HG03039 (cell line): ENCODE measurements at regions not wholly inside any gene's neighbourhood (a gene's known extent, or its start where the extent isn't known, plus 50 kb on each side); places are given as distances from the start of the nearest gene placed in this dataset.

Experiments used
- ATAC-seq: cut with Tn5 transposase; IDR thresholded peaks from one replicate; pipeline ENCODE4 v1.9.1; 2021; ENCODE audit warnings: mild to moderate bottlenecking, moderate library complexity; ENCODE audit not compliant: unreplicated experiment

DNA sequence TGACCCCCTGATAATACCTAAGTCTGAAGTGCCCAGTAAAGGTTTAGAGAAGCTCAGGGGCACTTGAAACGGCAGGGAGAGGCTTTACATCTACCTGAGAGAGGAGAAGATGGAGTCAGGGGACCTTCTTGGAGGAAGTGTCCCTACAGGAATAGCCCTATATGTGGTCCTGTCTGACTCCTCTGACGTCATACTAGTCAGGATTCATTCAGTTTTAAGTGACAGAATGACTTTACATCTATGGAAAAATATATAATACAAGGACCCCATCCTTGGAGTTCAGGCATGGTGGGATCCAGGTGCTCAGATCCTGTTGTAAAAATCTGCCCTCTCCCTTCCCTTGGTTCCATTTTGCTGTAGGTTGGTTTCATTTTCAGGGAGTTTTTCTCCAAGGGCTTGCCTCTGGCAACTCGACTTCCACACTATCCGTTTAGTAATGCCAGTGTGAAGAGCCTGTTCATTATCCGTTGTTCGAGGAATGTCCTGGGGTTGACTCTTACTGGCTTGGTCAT, 205.6 kb downstream of the IRF8 start:
- ATAC-seq: no peak

DNA sequence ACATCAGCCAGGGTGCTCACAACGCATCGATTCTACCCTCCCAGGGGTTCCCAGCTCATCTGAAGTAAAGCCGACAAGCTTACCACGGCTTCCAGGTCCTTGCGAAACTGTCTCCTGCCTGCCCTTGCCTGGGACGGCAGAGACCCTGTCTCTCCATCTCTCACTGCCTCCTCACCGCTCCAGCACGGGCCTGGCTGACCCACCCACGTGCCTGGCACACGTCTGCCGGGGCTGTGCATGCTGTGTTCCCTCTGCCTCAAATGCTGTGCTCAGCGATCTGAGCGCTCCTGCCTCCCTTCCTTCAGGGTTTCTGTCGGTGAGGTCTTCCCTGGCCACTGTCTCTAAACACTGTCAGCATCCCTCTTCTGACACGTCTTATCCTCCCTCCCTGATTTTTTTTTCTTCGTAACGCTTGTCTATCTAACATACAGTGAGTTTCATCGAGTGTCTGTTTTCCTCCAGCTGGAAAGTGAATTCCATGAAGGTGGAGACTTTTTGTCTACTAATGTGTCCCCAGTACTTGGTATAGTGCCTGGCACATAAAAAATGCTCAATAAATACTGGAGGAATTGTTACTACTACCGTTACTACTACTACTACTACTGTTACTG, 208.4 kb downstream of the IRF8 start:
- ATAC-seq: no peak

DNA sequence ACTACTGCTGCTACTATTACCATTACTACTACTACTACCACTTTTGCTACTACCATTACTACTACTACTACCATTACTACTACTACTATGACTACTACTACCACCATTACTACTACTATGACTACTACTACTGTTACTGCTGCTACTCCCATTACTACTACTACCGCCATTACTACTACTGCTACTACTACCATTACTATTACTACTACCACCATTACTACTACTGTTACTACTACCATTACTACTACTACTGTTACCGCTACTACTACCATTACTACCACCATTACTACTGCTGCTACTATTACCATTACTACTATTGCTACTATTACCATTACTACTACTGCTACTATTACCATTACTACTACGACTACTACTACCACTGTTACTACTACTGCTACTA, 209.1 kb downstream of the IRF8 start:
- no peak for ATAC-seq

DNA sequence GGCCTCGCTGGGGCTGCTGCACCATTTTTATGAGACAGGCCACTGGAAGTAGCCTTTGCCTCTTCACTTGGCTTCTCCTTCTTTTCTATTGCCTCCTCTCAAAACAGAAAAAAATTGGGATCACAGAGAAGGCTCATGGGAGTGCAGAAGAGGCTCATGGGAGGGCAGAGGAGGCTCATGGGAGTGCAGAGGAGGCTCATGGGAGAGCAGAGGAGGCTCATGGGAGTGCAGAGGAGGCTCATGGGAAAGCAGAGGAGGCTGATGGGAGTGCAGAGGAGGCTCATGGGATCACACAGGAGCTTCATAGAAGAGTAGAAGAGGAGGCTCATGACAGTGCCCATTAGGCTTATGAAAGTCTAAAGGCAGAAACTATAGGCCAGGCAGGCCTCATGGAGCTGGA, 211.2 kb downstream of the IRF8 start:
- ATAC-seq: no peak

DNA sequence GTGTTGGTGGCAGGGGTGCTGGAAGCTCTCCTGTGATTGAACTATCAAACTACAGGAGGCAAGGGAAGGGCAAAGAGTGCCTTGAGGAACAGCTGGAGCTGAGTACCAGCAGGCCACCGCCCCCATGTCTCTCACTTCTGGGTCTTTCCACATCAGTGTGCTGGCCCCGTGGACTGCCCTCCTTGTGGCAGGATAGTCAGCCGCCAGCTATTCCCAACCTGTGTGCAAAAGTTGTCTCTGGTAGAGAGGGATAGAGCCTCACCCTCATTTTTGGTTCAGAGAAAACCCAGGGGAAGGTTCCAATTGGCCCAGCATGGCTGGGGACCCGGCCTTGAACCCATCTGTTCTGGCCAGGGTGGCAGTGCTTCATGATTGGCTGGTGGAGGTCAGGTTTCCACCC, 211.8 kb downstream of the IRF8 start:
- no peak for ATAC-seq

DNA sequence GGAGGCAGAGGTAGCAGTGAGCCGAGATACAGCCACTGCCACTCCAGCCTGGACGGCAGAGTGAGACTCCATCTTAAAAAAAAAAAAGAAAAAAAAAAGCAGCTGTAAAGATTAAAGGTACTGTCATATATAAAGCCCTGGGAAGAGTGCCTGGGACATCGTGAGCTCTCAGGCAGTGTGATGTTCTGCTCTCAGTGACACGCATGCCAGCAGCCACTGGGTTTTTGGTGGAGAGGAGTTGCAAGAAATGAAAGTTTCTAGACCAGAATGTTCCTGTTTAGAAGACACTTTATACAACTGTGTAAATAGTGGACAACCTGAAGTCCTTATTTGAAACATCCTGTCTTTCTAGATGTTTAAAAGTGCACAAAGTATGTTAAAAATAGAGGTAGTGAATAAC, 213.2 kb downstream of the IRF8 start:
- no peak for ATAC-seq

DNA sequence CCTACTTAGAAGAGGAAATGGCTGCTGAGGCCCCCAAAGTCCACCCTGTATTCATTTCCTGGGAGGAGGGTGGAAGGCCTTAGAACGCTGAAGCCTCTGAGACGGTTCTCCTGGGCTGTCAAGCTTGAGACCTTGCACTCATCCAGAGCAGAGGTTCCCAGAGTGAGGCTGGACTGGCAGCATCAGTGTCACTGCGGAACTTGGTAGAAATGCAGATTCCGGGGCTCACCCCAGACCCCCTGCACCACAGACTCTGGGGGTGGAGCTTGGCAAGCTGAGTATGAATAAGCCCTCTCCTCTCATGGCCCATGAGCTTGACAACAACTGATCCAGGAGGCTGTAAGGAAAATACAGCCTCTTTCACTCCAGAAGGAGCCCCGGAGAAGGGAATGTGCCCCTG, 218.3 kb downstream of the IRF8 start:
- no peak for ATAC-seq

DNA sequence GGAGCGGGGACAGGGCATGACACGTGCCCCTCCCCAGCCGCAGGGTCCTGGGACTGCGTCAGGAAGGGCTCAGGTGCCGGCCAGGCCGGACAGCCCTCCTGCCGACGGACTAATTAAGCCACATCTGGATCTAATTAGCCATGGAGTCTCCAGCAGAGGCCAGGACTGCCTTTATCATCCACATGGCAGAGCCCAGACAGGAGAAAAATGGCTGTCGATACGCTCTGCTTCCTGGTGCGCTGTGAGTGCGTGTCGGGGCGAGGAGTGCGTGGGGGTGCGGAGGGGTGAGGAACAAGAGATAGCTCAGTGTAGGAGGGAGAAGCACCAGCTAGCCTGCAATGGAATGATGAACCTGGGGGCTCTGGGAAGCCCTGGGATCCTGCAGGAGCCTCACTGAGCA, 218.8 kb downstream of the IRF8 start:
- no peak for ATAC-seq

DNA sequence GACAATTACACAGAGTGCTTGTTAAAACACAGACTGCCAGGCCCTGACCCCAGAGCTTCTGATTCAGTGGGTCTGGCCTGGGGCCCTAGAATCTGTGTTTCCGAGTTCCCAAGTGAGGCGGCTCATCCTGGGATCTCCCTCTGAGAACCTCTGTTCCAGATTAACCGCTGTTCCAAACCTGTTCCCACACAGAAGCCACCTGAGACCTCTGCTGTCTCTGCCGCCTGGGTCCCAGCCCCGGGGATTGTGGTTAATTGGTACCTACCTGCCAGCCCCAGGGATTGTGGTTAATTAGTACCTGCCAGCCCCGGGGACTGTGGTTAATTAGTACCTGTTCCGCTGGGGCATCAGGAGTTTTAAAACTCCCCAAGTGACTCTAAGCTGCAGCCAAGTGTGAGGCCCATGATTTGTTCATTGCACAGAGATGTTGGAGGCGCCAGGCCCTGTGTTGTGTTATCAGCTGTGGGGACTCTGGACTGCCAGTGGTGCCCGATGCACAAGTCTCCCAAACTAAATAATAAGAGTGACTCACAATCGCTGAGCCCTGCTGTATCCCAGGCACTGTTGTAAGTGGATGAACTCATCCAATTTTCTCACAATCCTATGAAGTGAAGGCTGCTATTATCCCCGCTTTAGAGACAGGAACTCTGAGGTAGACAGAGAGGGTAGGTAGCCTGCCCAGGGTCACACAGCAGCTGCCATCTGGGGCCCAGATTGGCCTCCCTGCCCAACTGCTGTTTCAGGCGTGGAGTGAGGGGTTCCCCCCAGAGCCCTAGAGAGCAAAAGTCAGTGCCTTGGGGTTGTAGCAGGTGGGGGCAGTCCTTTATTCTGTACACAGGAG, 219.7 kb downstream of the IRF8 start:
- no peak for ATAC-seq

DNA sequence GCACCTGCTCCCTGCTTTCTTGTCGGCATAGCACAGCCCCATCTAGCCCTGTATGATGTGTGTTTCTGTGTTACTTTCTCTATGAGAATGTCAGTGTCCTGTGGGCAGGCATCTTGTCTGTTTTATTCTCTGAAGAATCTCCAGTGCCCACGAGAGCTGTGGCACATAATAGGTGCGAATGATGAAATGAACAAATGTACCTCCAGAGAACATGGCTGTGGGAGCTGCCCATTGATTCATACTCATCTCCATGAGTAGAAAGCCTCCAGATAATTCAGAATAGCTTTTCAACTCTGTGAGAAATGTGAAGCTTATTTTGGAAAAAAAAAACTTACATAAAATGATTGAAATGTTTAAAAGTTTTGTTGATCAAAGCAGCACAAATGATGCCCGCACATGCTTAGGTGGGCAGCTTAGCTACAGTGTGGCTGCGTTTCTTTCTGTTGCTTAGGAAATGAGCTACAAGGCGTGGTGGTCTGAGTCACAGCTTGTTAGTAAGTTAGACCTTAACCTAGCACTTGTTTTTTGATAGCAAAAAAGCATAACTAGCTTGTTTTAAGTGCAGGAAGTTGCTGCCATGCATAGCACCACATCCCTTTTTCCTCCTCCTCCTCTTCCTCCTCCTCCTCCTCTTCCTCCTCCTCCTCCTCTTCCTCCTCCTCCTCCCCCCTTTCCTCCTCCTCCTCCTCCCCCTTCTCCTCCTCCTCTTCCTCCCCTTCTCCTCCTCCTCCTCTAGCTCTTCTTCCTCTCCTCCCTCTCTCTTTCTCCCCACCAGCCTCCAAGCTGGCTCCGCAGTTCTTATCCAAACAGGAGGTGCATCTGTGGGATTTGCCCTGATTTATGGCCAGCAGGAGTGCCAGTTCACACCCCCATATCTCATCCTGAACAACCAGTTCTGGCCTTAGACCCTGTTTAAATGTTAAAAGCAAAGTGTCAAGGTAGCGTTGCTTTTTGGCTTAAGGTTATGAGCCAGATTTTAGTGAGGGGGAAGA, 221.5 kb downstream of the IRF8 start:
- no peak for ATAC-seq

DNA sequence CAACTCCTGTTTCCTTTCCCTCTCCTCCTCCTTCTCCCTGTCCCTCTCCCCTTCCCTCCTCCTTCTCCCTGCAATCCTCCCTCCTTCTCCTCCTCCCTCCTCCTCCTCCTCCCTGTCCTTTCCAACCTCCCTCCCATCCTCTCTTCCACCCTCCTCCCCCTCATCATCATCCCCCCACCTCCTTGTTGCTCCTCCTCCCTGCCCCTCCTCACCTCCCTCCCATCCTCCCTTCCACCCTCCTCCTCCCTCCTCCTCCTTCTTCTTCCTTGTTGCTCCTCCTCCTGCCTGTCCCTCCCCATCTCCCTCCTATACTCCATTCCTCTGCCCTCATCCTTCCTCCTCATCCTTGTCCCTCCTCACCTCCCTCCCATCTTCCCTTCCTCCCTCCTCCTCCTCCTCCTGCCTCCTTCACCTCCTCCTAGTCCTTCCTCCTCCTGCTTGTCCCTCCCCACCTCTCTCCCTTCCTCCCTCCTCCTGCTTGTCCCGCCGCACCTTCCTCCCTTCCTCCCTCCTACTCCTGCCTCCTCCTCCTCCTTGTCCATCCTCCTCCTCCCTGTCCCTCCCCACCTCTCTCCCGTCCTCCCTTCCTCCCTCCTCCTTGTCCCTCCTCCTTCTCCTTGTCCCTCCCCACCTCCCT, 222.5 kb downstream of the IRF8 start:
- ATAC-seq: no peak

DNA sequence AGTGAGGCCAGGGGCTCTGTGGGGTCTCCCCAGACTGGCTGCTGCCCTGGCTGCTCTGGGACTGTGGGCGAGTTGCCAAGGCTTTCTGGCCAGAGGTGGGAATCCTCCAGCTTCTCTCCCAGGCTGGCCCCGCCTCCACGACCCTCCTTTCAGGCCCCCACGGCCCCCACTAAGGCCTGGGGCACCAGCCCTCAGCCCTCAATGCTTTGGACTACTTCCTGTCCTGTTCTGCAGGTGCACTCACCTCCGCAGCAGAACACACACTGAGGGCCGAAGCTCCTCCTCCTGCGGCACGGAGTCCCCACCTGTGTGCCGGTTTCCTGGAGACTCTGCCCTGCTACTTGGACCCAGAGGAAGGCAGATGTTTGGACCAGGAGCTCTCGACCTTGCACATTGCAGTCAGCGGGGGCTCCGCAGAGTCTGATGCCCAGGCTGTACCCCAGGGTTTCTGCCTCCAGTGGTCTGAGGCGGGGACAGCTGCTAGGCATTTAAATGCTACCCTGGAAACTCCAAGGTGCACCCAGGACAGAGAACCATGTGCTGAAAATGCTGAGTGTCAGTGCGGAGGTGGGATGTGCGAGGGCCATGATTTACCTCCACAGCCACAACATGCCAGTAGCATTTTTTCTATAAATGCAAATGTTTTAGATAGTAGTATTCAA, 223.8 kb downstream of the IRF8 start:
- ATAC-seq: no peak

DNA sequence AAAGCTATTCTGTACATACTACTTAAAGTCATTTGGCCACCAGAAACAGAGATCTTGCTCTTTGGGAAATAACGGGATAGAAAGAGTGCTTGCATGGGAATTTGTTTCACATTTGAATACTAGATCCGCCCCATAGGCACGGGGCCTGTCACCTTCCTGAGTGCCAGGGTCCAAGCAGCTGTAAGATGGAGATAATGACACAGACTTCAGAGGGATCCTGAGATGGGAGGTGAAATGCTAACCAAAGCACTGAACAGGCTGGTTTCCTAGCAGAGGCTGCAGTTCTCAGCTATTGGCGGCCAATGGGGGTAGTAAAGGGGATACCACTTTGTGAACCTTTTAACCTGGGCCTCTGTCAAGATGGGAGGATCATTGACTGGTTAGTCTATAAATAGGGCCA, 225.4 kb downstream of the IRF8 start:
- ATAC-seq: no peak

DNA sequence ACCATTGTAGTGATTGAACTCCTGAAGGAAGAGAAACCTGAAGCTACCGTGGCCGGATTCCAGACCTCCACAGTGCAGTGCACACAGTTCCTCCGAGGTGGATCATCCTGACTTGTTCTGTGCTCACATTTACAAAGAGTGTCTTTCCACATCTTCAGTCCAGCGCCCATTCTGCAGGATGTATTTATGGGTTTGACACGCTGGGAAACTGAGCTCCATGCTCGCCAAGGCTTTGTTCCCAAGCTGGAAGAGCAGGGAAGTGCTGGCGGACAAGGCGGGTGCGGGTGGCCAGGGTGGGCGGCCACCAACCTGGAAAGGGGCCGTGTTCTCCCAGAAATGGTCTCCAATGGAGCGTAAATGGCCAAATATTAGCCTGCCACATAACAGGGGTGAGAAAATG, 227.9 kb downstream of the IRF8 start:
- no peak for ATAC-seq

DNA sequence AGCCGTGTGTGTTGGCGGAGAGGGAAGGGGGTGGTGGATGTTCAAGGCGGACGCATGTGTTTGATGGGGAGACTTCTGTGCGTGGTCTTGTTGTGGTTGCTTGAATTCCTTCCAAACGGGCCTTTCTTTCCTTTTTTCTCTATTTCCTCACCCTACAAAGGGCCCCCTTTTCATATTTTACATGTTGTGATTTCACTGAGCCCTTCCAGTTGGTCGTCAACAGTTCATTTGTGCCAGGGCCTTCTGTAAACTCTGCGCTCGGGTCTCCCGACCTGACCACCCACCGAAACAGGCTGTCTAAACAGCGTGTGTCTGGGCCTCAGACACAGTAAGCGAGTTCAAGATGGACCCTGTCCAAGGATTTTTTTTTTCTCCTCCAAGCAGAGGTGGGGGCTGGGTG, 228.4 kb downstream of the IRF8 start:
- no peak for ATAC-seq

DNA sequence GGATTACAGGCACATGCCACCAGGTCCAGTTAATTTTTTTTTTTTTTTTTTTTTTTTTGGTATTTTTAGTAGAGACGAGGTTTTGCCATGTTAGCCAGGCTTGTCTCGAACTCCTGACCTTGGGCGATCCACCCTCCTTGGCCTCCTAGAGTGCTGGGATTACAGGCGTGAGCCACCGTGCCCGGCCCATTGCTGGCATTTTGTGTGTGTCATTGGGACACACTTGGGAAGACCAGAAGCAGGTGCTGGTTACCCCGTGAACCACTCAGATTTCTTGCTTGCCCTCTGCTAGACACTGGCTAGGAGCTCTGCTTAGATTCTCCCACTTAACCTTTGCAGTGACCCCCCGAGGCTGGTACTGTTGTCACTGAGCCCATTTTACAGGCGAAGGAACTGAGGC, 229.3 kb downstream of the IRF8 start:
- no peak for ATAC-seq

DNA sequence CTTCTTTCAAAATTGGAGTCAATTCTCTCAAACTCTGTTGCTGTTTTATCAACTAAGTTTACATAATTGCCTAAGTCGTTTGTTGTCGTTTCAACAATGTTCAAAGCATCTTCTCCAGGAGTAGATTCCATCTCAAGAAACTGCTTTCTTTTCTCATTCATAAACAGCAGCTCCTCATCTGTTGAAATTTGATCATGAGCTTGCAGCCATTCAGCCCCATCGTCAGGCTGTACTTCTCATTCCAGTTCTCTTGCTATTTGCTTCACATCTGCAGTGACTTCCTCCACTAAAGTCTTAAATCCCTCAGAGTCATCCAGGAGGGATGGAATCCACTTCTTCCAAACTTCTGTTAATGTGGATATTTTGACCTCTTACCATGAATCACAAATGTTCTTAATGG, 230.6 kb downstream of the IRF8 start:
- ATAC-seq: no peak

DNA sequence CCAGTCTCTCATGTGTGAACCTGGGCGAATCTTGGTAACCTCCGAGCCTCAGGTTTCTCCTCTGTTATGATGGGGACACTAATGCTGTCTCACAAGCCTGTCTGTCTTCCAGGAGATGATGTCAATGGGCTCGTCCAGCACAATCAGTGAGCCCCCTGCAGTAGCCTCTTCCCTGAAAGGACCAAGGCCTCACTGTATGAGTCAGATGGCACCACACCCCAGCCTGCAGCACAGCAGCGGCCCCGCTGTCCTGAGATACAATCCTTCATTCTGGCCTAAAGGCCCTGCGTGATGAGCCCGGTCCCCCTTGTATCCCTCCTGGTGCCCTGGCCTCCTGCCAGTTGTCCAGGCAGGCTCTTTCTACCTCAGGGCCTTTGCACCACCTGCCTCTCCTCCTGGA, 234.4 kb downstream of the IRF8 start:
- ATAC-seq: no peak

DNA sequence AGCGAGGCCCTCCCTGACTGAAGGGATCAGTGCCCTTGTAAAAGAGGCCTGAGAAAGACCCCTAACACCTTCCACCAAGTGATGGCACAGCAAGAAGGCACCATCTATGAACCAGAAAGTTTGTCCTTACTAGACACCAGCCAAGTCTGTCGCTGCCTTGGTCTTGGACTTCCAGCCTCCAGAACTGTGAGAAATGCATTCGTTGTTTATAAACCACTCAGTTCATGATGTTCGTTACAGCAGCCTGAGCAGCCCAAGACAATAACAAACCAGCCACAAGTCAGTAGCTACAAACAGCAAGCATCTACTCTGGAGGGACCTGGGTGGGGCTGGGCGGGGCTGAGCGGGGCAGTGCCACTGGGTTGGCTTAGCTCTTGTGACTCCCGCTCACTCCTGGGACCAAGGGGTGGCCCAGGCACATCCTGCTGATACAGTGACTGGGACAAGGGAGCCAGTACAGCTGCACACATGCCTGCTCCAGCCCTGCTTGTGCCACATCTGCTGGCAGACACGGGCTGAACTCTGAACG, 234.9 kb downstream of the IRF8 start:
- ATAC-seq: no peak

DNA sequence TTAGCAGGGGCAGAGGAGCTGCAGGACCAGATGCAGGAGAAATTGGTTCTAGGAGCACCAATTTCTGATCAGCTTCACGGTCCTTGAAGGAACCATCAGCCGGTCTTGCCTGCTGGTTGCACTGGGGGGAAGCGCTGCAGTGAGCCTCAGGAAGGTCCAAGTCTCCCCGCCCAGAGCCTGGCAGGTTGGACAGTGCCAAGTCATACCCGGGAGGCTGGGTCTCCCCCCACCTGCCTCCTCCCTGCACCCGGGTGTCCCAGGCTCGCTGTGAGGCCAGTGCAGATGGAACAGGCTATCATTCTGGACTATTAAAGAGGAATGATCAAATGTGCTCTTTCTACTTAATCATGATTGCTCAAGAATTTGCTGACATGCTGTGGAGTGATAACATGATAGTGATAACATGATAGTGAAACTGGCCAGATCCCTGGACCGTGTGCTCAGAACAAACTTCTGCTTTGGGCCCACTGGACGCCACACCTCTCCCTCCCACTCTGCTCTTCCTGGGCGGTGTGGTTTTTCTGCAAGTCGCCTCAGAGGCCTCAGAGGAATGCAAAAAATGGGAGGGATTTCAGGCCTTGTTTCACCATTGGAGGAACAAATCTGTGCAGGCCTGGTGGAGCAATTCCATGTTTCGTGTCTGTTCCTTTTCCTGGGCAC, 236.0 kb downstream of the IRF8 start:
- ATAC-seq: no peak
